GM23248 (cell line): ENCODE measurements at regions not wholly inside any gene's neighbourhood (a gene's known extent, or its start where the extent isn't known, plus 50 kb on each side); places are given as distances from the start of the nearest gene placed in this dataset.
A peak's percentile ranks its signal among the peaks of the same experiment; 100 is the strongest.

ENCODE experiments used
- DNase-seq: peaks from one replicate; pipeline ENCODE4 v3.0.0-alpha.2; 2015
- H2AFZ ChIP-seq: fragments of 200-600 bp; sonication (generic); 2 replicates; pipeline ENCODE4 v1.6.1; 2016; ENCODE audit warnings: antibody characterized with exemption
- H3F3A ChIP-seq: fragments of 200-600 bp; sonication (generic); 2 replicates; pipeline ENCODE4 v1.6.1; 2016; ENCODE audit warnings: mild to moderate bottlenecking, antibody characterized with exemption, mixed run types; ENCODE audit not compliant: insufficient read depth
- H3K27ac ChIP-seq: fragments of 200-600 bp; sonication (generic); 2 replicates; pipeline ENCODE4 v1.5.1; 2016; ENCODE audit warnings: mild to moderate bottlenecking
- H3K27me3 ChIP-seq: fragments of 200-600 bp; sonication (generic); replicated peaks from 2 replicates; pipeline ENCODE4 v1.6.1; 2016; ENCODE audit warnings: mild to moderate bottlenecking; ENCODE audit not compliant: insufficient read depth
- H3K36me3 ChIP-seq: fragments of 200-600 bp; sonication (generic); 2 replicates; pipeline ENCODE4 v1.6.1; 2016; ENCODE audit warnings: low read depth, mild to moderate bottlenecking
- H3K4me1 ChIP-seq: fragments of 200-600 bp; sonication (generic); 2 replicates; pipeline ENCODE4 v1.6.1; 2016; ENCODE audit warnings: mild to moderate bottlenecking; ENCODE audit not compliant: insufficient read depth
- H3K4me2 ChIP-seq: fragments of 200-600 bp; sonication (generic); one replicate; pipeline ENCODE4 v1.6.1; 2016; ENCODE audit warnings: mild to moderate bottlenecking; ENCODE audit not compliant: unreplicated experiment
- H3K4me3 ChIP-seq: fragments of 200-600 bp; sonication (generic); 2 replicates; pipeline ENCODE4 v1.5.1; 2016; ENCODE audit warnings: mild to moderate bottlenecking
- H3K79me2 ChIP-seq: fragments of 200-600 bp; sonication (generic); 2 replicates; pipeline ENCODE4 v1.6.1; 2016; ENCODE audit warnings: mild to moderate bottlenecking; ENCODE audit not compliant: insufficient read depth
- H3K9ac ChIP-seq: fragments of 200-600 bp; sonication (generic); 2 replicates; pipeline ENCODE4 v1.6.1; 2016; ENCODE audit warnings: mild to moderate bottlenecking
- H3K9me2 ChIP-seq: fragments of 200-600 bp; sonication (generic); 2 replicates; pipeline ENCODE4 v1.6.1; 2016; ENCODE audit warnings: mixed run types, mild to moderate bottlenecking, moderate library complexity; ENCODE audit not compliant: insufficient read depth
- H3K9me3 ChIP-seq: fragments of 200-600 bp; sonication (generic); one replicate; pipeline ENCODE4 v1.6.1; 2017; ENCODE audit warnings: low read depth
- H4K20me1 ChIP-seq: fragments of 200-600 bp; sonication (generic); 2 replicates; pipeline ENCODE4 v1.6.0; 2016; ENCODE audit not compliant: insufficient read depth
- EZH2 ChIP-seq: fragments of 200-600 bp; sonication (generic); IDR thresholded peaks from 2 replicates; pipeline ENCODE4 v1.6.1; 2018; ENCODE audit warnings: antibody characterized with exemption, mild to moderate bottlenecking; ENCODE audit not compliant: insufficient read depth, poor library complexity, severe bottlenecking
- EZH2phosphoT487 ChIP-seq: fragments of 200-600 bp; sonication (generic); IDR thresholded peaks from 2 replicates; pipeline ENCODE4 v1.6.1; 2018; ENCODE audit warnings: antibody characterized with exemption, moderate library complexity, mild to moderate bottlenecking, low read depth; ENCODE audit not compliant: insufficient read depth
- WGBS, 2 experiments: methylation state at CpG; one replicate each; pipeline ENCODE4 v1.1.6; 2015 to 2017; ENCODE audit warnings: low lambda C conversion rate in 2 of 2, low coverage in 1 of 2; ENCODE audit errors: missing lambda C conversion rate in 2 of 2; 5-methylcytosine and 5-hydroxymethylcytosine counted together
- in situ Hi-C: fragments of 300-500 bp; cut with MboI; formaldehyde crosslinking; loops from 2 replicates; pipeline ENCODE4 v1.15.0; 2020

DNA sequence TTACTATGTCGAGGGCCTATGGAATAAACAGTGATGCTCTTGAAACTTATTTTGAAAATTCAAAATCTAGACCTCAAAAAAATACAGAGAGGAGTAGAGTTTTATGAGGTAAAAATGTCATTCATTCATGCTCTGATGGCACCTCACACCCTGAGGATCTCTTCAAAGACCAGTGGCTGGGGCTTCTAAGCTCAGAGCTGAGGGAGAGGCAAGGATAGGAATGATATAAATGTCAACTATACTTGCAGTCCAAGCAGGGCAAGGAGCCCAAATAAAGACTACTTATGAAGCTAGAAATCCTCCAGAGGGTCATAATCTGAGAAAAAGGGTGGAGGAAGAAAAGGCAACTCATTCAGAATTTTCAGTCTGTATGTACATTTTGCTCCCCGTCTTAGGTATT, 136.7 kb upstream of the CARMIL1 start:
- H3K4me3 ChIP-seq: no peak overlapping the region
- H3K9me3 ChIP-seq: no peaks in the 10 kb centered on the region
- peak overlapping the region; percentile 31; the same call in 1 of the 2 replicates for H2AFZ ChIP-seq
- TF ChIP-seq EZH2phosphoT487 (no peak), EZH2 (no peak)
- H3K9ac ChIP-seq: no peak overlapping the region
- H4K20me1 ChIP-seq: no peaks in the 10 kb centered on the region
- H3K9me2 ChIP-seq: no peaks in the 10 kb centered on the region
- DNase-seq: no peak
- peaks cover 6% of the 10 kb centered on the region for H3K4me1 ChIP-seq
- no peak overlapping the region for H3K4me2 ChIP-seq
- no peaks in the 10 kb centered on the region for H3K36me3 ChIP-seq
- H3F3A ChIP-seq: peaks cover 19% of the 10 kb centered on the region
- H3K27me3 ChIP-seq: no peaks in the 10 kb centered on the region
- in situ Hi-C loops: no loop called here
- no peak overlapping the region for H3K27ac ChIP-seq
- no peaks in the 10 kb centered on the region for H3K79me2 ChIP-seq
- 89 to 91% methylated on average over 2 of the region's 2 CpGs for WGBS, 2 experiments

- Histone ChIP-seq H3K4me1 (no peaks in the 10 kb centered on the region), H3K9ac (no peak overlapping the region), H3K36me3 (no peaks in the 10 kb centered on the region), H3K79me2 (no peaks in the 10 kb centered on the region), H3K9me3 (no peaks in the 10 kb centered on the region), H2AFZ (no peak overlapping the region), H3F3A (no peaks in the 10 kb centered on the region), H3K4me2 (no peak overlapping the region), H3K4me3 (no peak overlapping the region), H3K27ac (no peak overlapping the region), H4K20me1 (no peaks in the 10 kb centered on the region), H3K27me3 (no peaks in the 10 kb centered on the region), H3K9me2 (no peaks in the 10 kb centered on the region)
- in situ Hi-C loops: no loop called here
- no peak for TF ChIP-seq EZH2
- no peak for TF ChIP-seq EZH2phosphoT487
- 96 to 100% methylated on average over 1 of the region's 1 CpG for WGBS, 2 experiments
- no peak for DNase-seq
Measured at GRCh38 chr6:25144919-25145318, 134.3 kb upstream of the CARMIL1 start.

GRCh38 chr6:25147223-25147622, 132.0 kb upstream of the CARMIL1 start:
- H3K9me3 ChIP-seq: no peaks in the 10 kb centered on the region
- H3K4me2 ChIP-seq: no peak overlapping the region
- in situ Hi-C loops: no loop called here
- H3K4me1 ChIP-seq: no peaks in the 10 kb centered on the region
- no peaks in the 10 kb centered on the region for H3F3A ChIP-seq
- DNase-seq: no peak
- H3K79me2 ChIP-seq: no peaks in the 10 kb centered on the region
- no peak overlapping the region for H3K27ac ChIP-seq
- no peaks in the 10 kb centered on the region for H3K9me2 ChIP-seq
- no peaks in the 10 kb centered on the region for H3K36me3 ChIP-seq
- H3K9ac ChIP-seq: no peak overlapping the region
- no peak overlapping the region for H3K4me3 ChIP-seq
- H3K27me3 ChIP-seq: no peaks in the 10 kb centered on the region
- no peak overlapping the region for H2AFZ ChIP-seq
- TF ChIP-seq EZH2phosphoT487: no peak
- TF ChIP-seq EZH2: no peak
- H4K20me1 ChIP-seq: no peaks in the 10 kb centered on the region

GRCh38 chr6:25150031-25150430, 129.1 kb upstream of the CARMIL1 start:
- TF ChIP-seq EZH2 (no peak), EZH2phosphoT487 (no peak)
- no peaks in the 10 kb centered on the region for H3K79me2 ChIP-seq
- in situ Hi-C loops: no loop called here
- H3K36me3 ChIP-seq: no peaks in the 10 kb centered on the region
- H3K4me2 ChIP-seq: no peak overlapping the region
- no peak for DNase-seq
- no peak overlapping the region for H3K27ac ChIP-seq
- H3K9me2 ChIP-seq: no peaks in the 10 kb centered on the region
- no peaks in the 10 kb centered on the region for H3K27me3 ChIP-seq
- H3K4me3 ChIP-seq: no peak overlapping the region
- 3 to 22% methylated on average over 1 of the region's 1 CpG for WGBS, 2 experiments
- no peaks in the 10 kb centered on the region for H4K20me1 ChIP-seq
- H3K9ac ChIP-seq: no peak overlapping the region
- no peaks in the 10 kb centered on the region for H3K9me3 ChIP-seq
- 0 out of 2 replicates have a peak overlapping the region, but pooled peaks have one; percentile 2 for H2AFZ ChIP-seq
- no peaks in the 10 kb centered on the region for H3F3A ChIP-seq
- H3K4me1 ChIP-seq: no peaks in the 10 kb centered on the region

- Histone ChIP-seq H3K27ac (no peak overlapping the region), H3K9ac (no peak overlapping the region), H3F3A (no peaks in the 10 kb centered on the region), H3K27me3 (no peaks in the 10 kb centered on the region), H3K9me2 (no peaks in the 10 kb centered on the region), H3K36me3 (no peaks in the 10 kb centered on the region), H3K4me1 (peaks cover under 1% of the 10 kb centered on the region; the same call in 1 of the 2 replicates), H4K20me1 (no peaks in the 10 kb centered on the region), H2AFZ (no peak overlapping the region), H3K9me3 (no peaks in the 10 kb centered on the region), H3K4me2 (no peak overlapping the region), H3K4me3 (no peak overlapping the region), H3K79me2 (no peaks in the 10 kb centered on the region)
- no peak for DNase-seq
- TF ChIP-seq EZH2phosphoT487 (no peak), EZH2 (no peak)
- WGBS, 2 experiments: 53 to 64% methylated on average over 2 of the region's 2 CpGs
- in situ Hi-C loops: no loop called here
Measured at GRCh38 chr6:25150863-25151262, 128.3 kb upstream of the CARMIL1 start.
